GM19438 (cell line): ENCODE measurements at regions not wholly inside any gene's neighbourhood (a gene's known extent, or its start where the extent isn't known, plus 50 kb on each side); places are given as distances from the start of the nearest gene placed in this dataset.

ENCODE experiments used
- ATAC-seq: cut with Tn5 transposase; IDR thresholded peaks from one replicate; pipeline ENCODE4 v1.9.1; 2021; ENCODE audit warnings: low read depth; ENCODE audit not compliant: unreplicated experiment

DNA sequence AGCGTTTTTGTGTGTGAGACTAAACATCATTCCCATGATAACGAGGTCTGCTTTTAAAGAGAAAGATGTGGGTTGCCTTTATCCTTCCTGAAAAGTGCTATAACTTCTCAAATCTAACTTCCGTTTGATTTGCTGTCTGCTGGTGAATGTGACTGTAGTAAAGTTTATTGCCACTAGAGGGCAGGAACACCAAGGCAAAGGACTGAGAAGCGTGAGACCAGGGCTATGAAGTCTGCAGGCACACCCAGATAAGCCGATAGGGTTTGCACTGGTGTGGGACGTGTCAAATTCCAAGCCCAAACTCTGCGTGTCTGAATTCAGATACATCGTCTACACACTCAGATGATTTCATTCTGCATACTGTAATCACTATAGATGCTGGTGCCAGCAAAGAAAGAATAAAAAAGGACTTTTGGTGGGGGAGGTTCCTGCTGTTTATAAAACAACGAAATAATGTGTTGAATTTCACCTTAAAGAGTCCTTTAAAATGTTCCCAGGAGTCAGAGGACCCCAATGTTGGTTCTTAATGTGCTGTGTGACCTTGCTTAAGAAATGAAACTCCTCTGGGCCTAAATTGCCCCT is 87.2 kb downstream of the PTTG1 start:
- ATAC-seq = peak; percentile 70

DNA sequence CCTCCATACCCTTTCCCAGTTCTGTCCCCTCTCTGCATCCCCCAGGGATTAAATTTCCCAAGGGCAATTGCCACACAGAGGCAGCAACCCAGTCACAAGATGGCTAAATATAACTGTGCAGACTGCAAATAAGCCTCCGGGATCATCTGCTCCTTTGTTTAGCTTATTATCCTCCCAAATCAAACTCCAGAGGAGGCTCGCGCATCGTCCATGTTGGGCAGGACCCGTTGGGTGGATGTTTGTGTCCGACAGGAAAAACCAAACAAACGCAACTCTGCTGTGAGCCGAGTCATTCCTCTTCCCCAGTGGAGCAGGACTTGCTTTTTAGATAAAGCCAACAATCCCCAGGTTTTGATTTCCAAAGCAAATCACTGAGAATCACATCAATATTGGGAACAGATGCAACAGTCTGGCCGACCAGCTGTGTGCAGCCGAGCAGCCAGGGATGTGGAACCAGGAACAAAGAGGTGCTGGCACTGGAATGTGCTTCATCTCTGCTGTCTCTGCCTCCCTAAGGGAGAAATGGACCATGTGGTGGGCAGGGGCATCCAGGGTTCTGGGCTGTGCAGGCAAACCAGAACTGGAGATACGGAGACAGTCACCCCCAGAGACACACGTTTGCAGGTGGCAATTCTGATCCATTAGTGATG is 89.8 kb downstream of the PTTG1 start:
- no peak for ATAC-seq
